ENCODE measurements at regions not wholly inside any gene's neighbourhood (a gene's known extent, or its start where the extent isn't known, plus 50 kb on each side); places are given as distances from the start of the nearest gene placed in this dataset.

- H3K27me3 ChIP-seq (ENCODE audit: insufficient read depth, low read length, poor library complexity, severe bottlenecking) = no peaks in the 10 kb centered on the region
- peaks cover 24% of the 10 kb centered on the region for H3K4me1 ChIP-seq (ENCODE audit: insufficient read depth, low read length, poor library complexity, severe bottlenecking)
- no peak overlapping the region for H3K9ac ChIP-seq (ENCODE audit: low read depth, low read length, poor library complexity, severe bottlenecking)
- no peaks in the 10 kb centered on the region for H3F3A ChIP-seq (ENCODE audit: low read depth)
- H4K20me1 ChIP-seq (ENCODE audit: insufficient read depth, low read length, poor library complexity, severe bottlenecking) = no peaks in the 10 kb centered on the region
- H3K9me2 ChIP-seq (replicated peaks; ENCODE audit: low read depth, low read length) = no peaks in the 10 kb centered on the region
- peak overlapping the region; percentile 69 for H3K4me2 ChIP-seq (ENCODE audit: low read depth, low read length, poor library complexity, severe bottlenecking)
- no peaks in the 10 kb centered on the region for H3K36me3 ChIP-seq (ENCODE audit: insufficient read depth, low read length)
- H3K9me3 ChIP-seq (ENCODE audit: insufficient read depth, low read depth, low read length) = no peaks in the 10 kb centered on the region
- no peak overlapping the region for H2AFZ ChIP-seq (ENCODE audit: low read length)
- TF ChIP-seq EZH2phosphoT487 (IDR thresholded peaks at IDR 0.05; ENCODE audit: borderline replicate concordance) (no peak), CTCF (conservative IDR thresholded peaks at IDR 0.05; ENCODE audit: low read length) (no peak)
- peak overlapping the region; percentile 38 for H3K4me3 ChIP-seq (ENCODE audit: low read length, poor library complexity, severe bottlenecking)
- no peaks in the 10 kb centered on the region for H3K79me2 ChIP-seq (ENCODE audit: insufficient read depth, low read length)
Measured at GRCh38 chr9:81002906-81003305, 686.4 kb downstream of the TLE1 start.

GRCh38 chr9:81002242-81002641 lies 687.1 kb downstream of the TLE1 start:
- Histone ChIP-seq H3K9ac (ENCODE audit: low read depth, low read length, poor library complexity, severe bottlenecking) (no peak overlapping the region), H3K4me3 (ENCODE audit: low read length, poor library complexity, severe bottlenecking) (peak overlapping the region; percentile 38), H2AFZ (ENCODE audit: low read length) (no peak overlapping the region), H3K9me3 (ENCODE audit: insufficient read depth, low read depth, low read length) (no peaks in the 10 kb centered on the region), H4K20me1 (ENCODE audit: insufficient read depth, low read length, poor library complexity, severe bottlenecking) (no peaks in the 10 kb centered on the region), H3K4me2 (ENCODE audit: low read depth, low read length, poor library complexity, severe bottlenecking) (peak overlapping the region; percentile 69), H3K36me3 (ENCODE audit: insufficient read depth, low read length) (no peaks in the 10 kb centered on the region), H3K4me1 (ENCODE audit: insufficient read depth, low read length, poor library complexity, severe bottlenecking) (peaks cover 24% of the 10 kb centered on the region), H3K79me2 (ENCODE audit: insufficient read depth, low read length) (no peaks in the 10 kb centered on the region), H3K27me3 (ENCODE audit: insufficient read depth, low read length, poor library complexity, severe bottlenecking) (no peaks in the 10 kb centered on the region), H3F3A (ENCODE audit: low read depth) (no peaks in the 10 kb centered on the region), H3K9me2 (replicated peaks; ENCODE audit: low read depth, low read length) (no peaks in the 10 kb centered on the region)
- TF ChIP-seq EZH2phosphoT487 (IDR thresholded peaks at IDR 0.05; ENCODE audit: borderline replicate concordance) = no peak
- 0 out of 2 replicates have a peak, but pooled peaks have one; percentile 13 for TF ChIP-seq CTCF (conservative IDR thresholded peaks at IDR 0.05; ENCODE audit: low read length)

- no peak overlapping the region for H3K4me2 ChIP-seq (ENCODE audit: low read depth, low read length, poor library complexity, severe bottlenecking)
- no peaks in the 10 kb centered on the region for H3K9me3 ChIP-seq (ENCODE audit: insufficient read depth, low read depth, low read length)
- H3K79me2 ChIP-seq (ENCODE audit: insufficient read depth, low read length) = no peaks in the 10 kb centered on the region
- TF ChIP-seq CTCF (conservative IDR thresholded peaks at IDR 0.05; ENCODE audit: low read length) (no peak), EZH2phosphoT487 (IDR thresholded peaks at IDR 0.05; ENCODE audit: borderline replicate concordance) (no peak)
- no peaks in the 10 kb centered on the region for H4K20me1 ChIP-seq (ENCODE audit: insufficient read depth, low read length, poor library complexity, severe bottlenecking)
- H3K4me3 ChIP-seq (ENCODE audit: low read length, poor library complexity, severe bottlenecking) = no peak overlapping the region
- H3K4me1 ChIP-seq (ENCODE audit: insufficient read depth, low read length, poor library complexity, severe bottlenecking) = no peaks in the 10 kb centered on the region
- H3K9ac ChIP-seq (ENCODE audit: low read depth, low read length, poor library complexity, severe bottlenecking) = no peak overlapping the region
- no peak overlapping the region for H2AFZ ChIP-seq (ENCODE audit: low read length)
- no peaks in the 10 kb centered on the region for H3K27me3 ChIP-seq (ENCODE audit: insufficient read depth, low read length, poor library complexity, severe bottlenecking)
- H3K9me2 ChIP-seq (replicated peaks; ENCODE audit: low read depth, low read length) = no peaks in the 10 kb centered on the region
- no peaks in the 10 kb centered on the region for H3F3A ChIP-seq (ENCODE audit: low read depth)
- H3K36me3 ChIP-seq (ENCODE audit: insufficient read depth, low read length) = no peaks in the 10 kb centered on the region
Measured at GRCh38 chr9:80995759-80996158, 693.6 kb downstream of the TLE1 start.

Data from Loucy (cell line).